Endothelial cell of umbilical vein (primary cell): ENCODE measurements at regions not wholly inside any gene's neighbourhood (a gene's known extent, or its start where the extent isn't known, plus 50 kb on each side); places are given as distances from the start of the nearest gene placed in this dataset.

Experiments
- BruUV-seq: library from RNA; stranded (reverse); fragments of 400-500 nt; replicated peaks from 2 replicates; lab custom pipeline; 2021; lab: Mats Ljungman, UMichigan
- CTCF ChIA-PET: fragments of 300-600, 350-600 bp; sonication (Branson Sonifier 250); formaldehyde crosslinking; loops from one replicate; lab custom pipeline; 2021; ENCODE audit warnings: antibody characterized with exemption, inconsistent platforms; lab: Charles Lee
- POLR2A ChIA-PET: fragments of 300-600, 350-600 bp; sonication (Branson Sonifier 250); formaldehyde crosslinking; loops from one replicate; lab custom pipeline; 2021; ENCODE audit warnings: antibody characterized with exemption, inconsistent platforms; lab: Charles Lee
- DNase-seq: peaks from one replicate; pipeline ENCODE4 v3.0.0-alpha.2; 2011; ENCODE audit warnings: low read depth, low spot score
- FAIRE-seq: peaks from 2 replicates; lab custom pipeline; 2011; peaks lifted over from hg19 to GRCh38; lab: Jason Lieb, UNC
- H2AFZ ChIP-seq: 2 replicates; pipeline ENCODE4 v1.6.0; 2012; ENCODE audit warnings: low read depth, low read length, control low read depth, inconsistent platforms
- H3K27ac ChIP-seq: 2 replicates; pipeline ENCODE4 v1.5.1; 2011; ENCODE audit warnings: low read depth, mild to moderate bottlenecking, control low read depth, low read length, moderate library complexity; ENCODE audit not compliant: insufficient read depth
- H3K27me3 ChIP-seq, 2 experiments: 2 replicates each; pipeline versions ENCODE4 v1.6.0 to v1.6.1; 2011; ENCODE audit warnings: low read length in 2 of 2, mixed read lengths in 1 of 2; ENCODE audit not compliant: control insufficient read depth in 2 of 2, insufficient read depth in 2 of 2
- H3K36me3 ChIP-seq, 2 experiments: 2 replicates in 1 of 2; 3 replicates in 1 of 2; pipeline ENCODE4 v1.5.1; 2011; ENCODE audit warnings: low read length in 2 of 2, mild to moderate bottlenecking in 1 of 2, moderate library complexity in 1 of 2; ENCODE audit not compliant: control insufficient read depth in 2 of 2, insufficient read depth in 2 of 2; ENCODE audit errors: extremely low read depth in 1 of 2
- H3K4me1 ChIP-seq: 3 replicates; pipeline ENCODE4 v1.5.1; 2011; ENCODE audit warnings: mild to moderate bottlenecking, low read length; ENCODE audit not compliant: control insufficient read depth, insufficient read depth; ENCODE audit errors: extremely low read depth
- H3K4me2 ChIP-seq: 2 replicates; pipeline ENCODE4 v1.6.1; 2011; ENCODE audit warnings: low read length, control low read depth, mixed read lengths; ENCODE audit not compliant: insufficient read depth
- H3K4me3 ChIP-seq, 3 experiments: fragments of 200-600 bp in 1 of 3; sonication (generic), shearing (Covaris generic) in 1 of 3; replicated peaks in 1 of 3; 2 replicates each; pipeline ENCODE4 v1.5.1; 2011 to 2016; ENCODE audit warnings: control low read depth in 3 of 3, low read length in 3 of 3, mild to moderate bottlenecking in 2 of 3, inconsistent platforms in 1 of 3, low read depth in 1 of 3, moderate library complexity in 1 of 3; ENCODE audit not compliant: insufficient read depth in 1 of 3
- H3K79me2 ChIP-seq: 2 replicates; pipeline ENCODE4 v1.6.0; 2012; ENCODE audit warnings: low read length, inconsistent platforms; ENCODE audit not compliant: control insufficient read depth, insufficient read depth
- H3K9ac ChIP-seq: replicated peaks from 2 replicates; pipeline ENCODE3; 2011; ENCODE audit warnings: low read length, control low read depth; ENCODE audit not compliant: insufficient read depth; ENCODE audit errors: extremely low read depth
- H3K9me1 ChIP-seq: replicated peaks from 3 replicates; pipeline ENCODE4 v1.6.0; 2011; ENCODE audit warnings: mild to moderate bottlenecking, low read length; ENCODE audit not compliant: control insufficient read depth, insufficient read depth; ENCODE audit errors: extremely low read depth
- H3K9me3 ChIP-seq: replicated peaks from 2 replicates; pipeline ENCODE4 v1.5.1; 2012; ENCODE audit warnings: low read length, inconsistent platforms; ENCODE audit not compliant: control insufficient read depth, insufficient read depth
- H4K20me1 ChIP-seq: replicated peaks from 2 replicates; pipeline ENCODE3; 2011; ENCODE audit warnings: mild to moderate bottlenecking, low read length; ENCODE audit not compliant: control insufficient read depth, insufficient read depth; ENCODE audit errors: extremely low read depth
- EZH2 ChIP-seq: IDR thresholded peaks from 2 replicates; pipeline ENCODE4 v1.6.1; 2012; ENCODE audit warnings: borderline replicate concordance, low read depth, mild to moderate bottlenecking, moderate library complexity, low read length, inconsistent platforms; ENCODE audit not compliant: severe bottlenecking
- FOS ChIP-seq: IDR thresholded peaks from 2 replicates; pipeline ENCODE4 v1.6.1; 2011; ENCODE audit warnings: mild to moderate bottlenecking, low read length, moderate library complexity, borderline replicate concordance; ENCODE audit not compliant: insufficient read depth
- GATA2 ChIP-seq: IDR thresholded peaks from 2 replicates; pipeline ENCODE4 v1.7.0; 2011; ENCODE audit warnings: low read depth, mild to moderate bottlenecking, moderate library complexity, mixed read lengths, low read length; ENCODE audit not compliant: insufficient read length, insufficient read depth
- JUN ChIP-seq: IDR thresholded peaks from 2 replicates; pipeline ENCODE4 v1.6.1; 2011; ENCODE audit warnings: borderline replicate concordance, low read depth; ENCODE audit not compliant: insufficient read length, insufficient read depth
- MYC ChIP-seq: IDR thresholded peaks from one replicate; pipeline ENCODE4 v1.6.1; 2011; ENCODE audit warnings: mild to moderate bottlenecking, low read depth, low read length
- POLR2A ChIP-seq: IDR thresholded peaks from 2 replicates; pipeline ENCODE4 v1.6.1; 2012; ENCODE audit warnings: low read depth, mild to moderate bottlenecking, control low read depth, low read length
- POLR2AphosphoS5 ChIP-seq: IDR thresholded peaks from 2 replicates; pipeline ENCODE4 v1.6.1; 2012; ENCODE audit warnings: low read depth, mild to moderate bottlenecking, control low read depth, low read length, moderate library complexity; ENCODE audit not compliant: insufficient read depth
- dilution Hi-C: fragments of 300-500 bp; cut with MboI; formaldehyde crosslinking; loops from one replicate; pipeline ENCODE4 v1.15.0; 2019; ENCODE audit warnings: low sequenced_read_pairs; ENCODE audit not compliant: extremely low pct_ligation_motif_present
- intact Hi-C: fragments of 100-400 bp; cut with micrococcal nuclease; formaldehyde crosslinking; loops from one replicate; pipeline ENCODE4 v1.10.0; 2022
- TF ChIP-seq, protein P1 (sequence below), 2 donors: IDR thresholded peaks; 1 replicate in 1 of 2; 2 replicates in 1 of 2; pipeline ENCODE4 v1.5.1; 2011; ENCODE audit warnings: low read length in 2 of 2, mild to moderate bottlenecking in 2 of 2, moderate library complexity in 2 of 2, control low read depth in 1 of 2, inconsistent platforms in 1 of 2, low read depth in 1 of 2; ENCODE audit not compliant: insufficient read depth in 1 of 2; ENCODE audit errors: extremely low read depth in 1 of 2
- TF ChIP-seq, protein P2 (sequence below): IDR thresholded peaks from 2 replicates; pipeline ENCODE4 v1.6.1; 2011; ENCODE audit not compliant: insufficient read depth, insufficient read length

DNA sequence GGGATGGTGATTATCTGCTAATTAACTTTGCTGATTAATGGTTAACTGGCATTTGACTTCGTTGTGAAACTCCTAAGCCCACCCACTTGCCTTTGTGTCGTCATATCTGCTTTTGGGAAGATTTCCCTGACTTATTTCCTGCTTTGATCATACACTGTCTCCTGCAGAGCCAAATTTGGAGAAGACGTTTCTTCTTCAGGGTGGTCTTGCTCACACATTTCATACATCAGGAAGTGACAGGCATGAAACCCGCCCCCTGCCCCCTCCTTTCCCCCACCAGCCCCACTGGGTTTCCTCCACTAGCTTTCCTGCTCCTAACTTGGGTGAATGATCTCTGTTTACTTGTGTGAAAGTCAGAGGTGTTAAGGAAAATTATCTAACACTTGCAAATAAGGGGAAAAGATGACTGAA, 300.1 kb downstream of the TSN start:
- intact Hi-C loops: no loop called here
- ChIA-PET POLR2A (no interaction called here), CTCF (no interaction called here)
- Histone ChIP-seq H3K9me1 (no peaks in the 10 kb centered on the region), H4K20me1 (no peaks in the 10 kb centered on the region), H3K4me1 (no peaks in the 10 kb centered on the region), H3K9me3 (no peaks in the 10 kb centered on the region), H3K4me2 (no peak overlapping the region), H3K36me3 (no peaks in the 10 kb centered on the region), H2AFZ (no peak overlapping the region), H3K27ac (no peak overlapping the region), H3K27me3 (no peaks in the 10 kb centered on the region), H3K79me2 (no peaks in the 10 kb centered on the region), H3K9ac (no peak overlapping the region), H3K4me3 (no peak overlapping the region)
- TF ChIP-seq, protein P1, sequence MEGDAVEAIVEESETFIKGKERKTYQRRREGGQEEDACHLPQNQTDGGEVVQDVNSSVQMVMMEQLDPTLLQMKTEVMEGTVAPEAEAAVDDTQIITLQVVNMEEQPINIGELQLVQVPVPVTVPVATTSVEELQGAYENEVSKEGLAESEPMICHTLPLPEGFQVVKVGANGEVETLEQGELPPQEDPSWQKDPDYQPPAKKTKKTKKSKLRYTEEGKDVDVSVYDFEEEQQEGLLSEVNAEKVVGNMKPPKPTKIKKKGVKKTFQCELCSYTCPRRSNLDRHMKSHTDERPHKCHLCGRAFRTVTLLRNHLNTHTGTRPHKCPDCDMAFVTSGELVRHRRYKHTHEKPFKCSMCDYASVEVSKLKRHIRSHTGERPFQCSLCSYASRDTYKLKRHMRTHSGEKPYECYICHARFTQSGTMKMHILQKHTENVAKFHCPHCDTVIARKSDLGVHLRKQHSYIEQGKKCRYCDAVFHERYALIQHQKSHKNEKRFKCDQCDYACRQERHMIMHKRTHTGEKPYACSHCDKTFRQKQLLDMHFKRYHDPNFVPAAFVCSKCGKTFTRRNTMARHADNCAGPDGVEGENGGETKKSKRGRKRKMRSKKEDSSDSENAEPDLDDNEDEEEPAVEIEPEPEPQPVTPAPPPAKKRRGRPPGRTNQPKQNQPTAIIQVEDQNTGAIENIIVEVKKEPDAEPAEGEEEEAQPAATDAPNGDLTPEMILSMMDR (IDR thresholded peaks at IDR 0.05; ENCODE audit: extremely low read depth in 1 of 2, insufficient read depth in 1 of 2, low read depth in 1 of 2, low read length in 2 of 2): no peak
- no peak for TF ChIP-seq GATA2
- no peak for TF ChIP-seq POLR2AphosphoS5
- TF ChIP-seq, protein P2, sequence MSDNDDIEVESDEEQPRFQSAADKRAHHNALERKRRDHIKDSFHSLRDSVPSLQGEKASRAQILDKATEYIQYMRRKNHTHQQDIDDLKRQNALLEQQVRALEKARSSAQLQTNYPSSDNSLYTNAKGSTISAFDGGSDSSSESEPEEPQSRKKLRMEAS: no peak
- no peak for TF ChIP-seq MYC
- TF ChIP-seq FOS: no peak
- TF ChIP-seq EZH2: no peak
- no peak for TF ChIP-seq JUN
- no peak for TF ChIP-seq POLR2A
- BruUV-seq: no TSS peak
- dilution Hi-C loops: no loop called here
- DNase-seq: no peak
- FAIRE-seq: no peak
